Mesendoderm (in vitro differentiated cells): ENCODE measurements at regions not wholly inside any gene's neighbourhood (a gene's known extent, or its start where the extent isn't known, plus 50 kb on each side); places are given as distances from the start of the nearest gene placed in this dataset.
A peak's percentile ranks its signal among the peaks of the same experiment; 100 is the strongest.

Experiments
- DNase-seq: peaks from one replicate; pipeline ENCODE4 v3.0.0; 2013
- H2AK5ac ChIP-seq: 2 replicates; pipeline ENCODE4 v1.6.1; 2013; ENCODE audit warnings: low read length, inconsistent platforms
- H2BK120ac ChIP-seq: 2 replicates; pipeline ENCODE4 v1.6.1; 2013; ENCODE audit warnings: low read depth, mild to moderate bottlenecking, low read length, moderate library complexity, mixed read lengths
- H2BK15ac ChIP-seq: replicated peaks from 2 replicates; pipeline ENCODE4 v1.6.1; 2013; ENCODE audit warnings: low read depth, mild to moderate bottlenecking, moderate library complexity
- H2BK5ac ChIP-seq: 2 replicates; pipeline ENCODE4 v1.6.1; 2013; ENCODE audit warnings: low read length, inconsistent platforms
- H3K18ac ChIP-seq: 2 replicates; pipeline ENCODE4 v1.6.1; 2013; ENCODE audit warnings: mild to moderate bottlenecking, low read length, mixed read lengths
- H3K23ac ChIP-seq: one replicate; pipeline ENCODE4 v1.6.1; 2013; ENCODE audit warnings: low read length
- H3K27ac ChIP-seq: 2 replicates; pipeline ENCODE4 v1.5.1; 2013; ENCODE audit warnings: low read depth, mild to moderate bottlenecking, inconsistent platforms, low read length, moderate library complexity
- H3K27me3 ChIP-seq: 2 replicates; pipeline ENCODE4 v1.6.1; 2013; ENCODE audit warnings: low read length, control low read depth, mild to moderate bottlenecking, inconsistent platforms; ENCODE audit not compliant: insufficient read depth, poor library complexity
- H3K36me3 ChIP-seq: 2 replicates; pipeline ENCODE4 v1.6.1; 2013; ENCODE audit warnings: low read length, inconsistent platforms; ENCODE audit not compliant: control insufficient read depth, insufficient read depth
- H3K4ac ChIP-seq: one replicate; pipeline ENCODE4 v1.6.1; 2013; ENCODE audit warnings: low read depth, mild to moderate bottlenecking, low read length, moderate library complexity
- H3K4me1 ChIP-seq: 2 replicates; pipeline ENCODE4 v1.6.1; 2013; ENCODE audit warnings: low read depth, low read length, inconsistent platforms; ENCODE audit not compliant: control insufficient read depth
- H3K4me2 ChIP-seq: 2 replicates; pipeline ENCODE4 v1.6.1; 2013; ENCODE audit warnings: low read length
- H3K4me3 ChIP-seq: 2 replicates; pipeline ENCODE4 v1.5.1; 2013; ENCODE audit warnings: mild to moderate bottlenecking, low read length
- H3K56ac ChIP-seq: one replicate; pipeline ENCODE4 v1.6.1; 2013; ENCODE audit warnings: low read length
- H3K79me1 ChIP-seq: 2 replicates; pipeline ENCODE4 v1.6.1; 2013; ENCODE audit warnings: low read length, inconsistent platforms
- H3K79me2 ChIP-seq: 2 replicates; pipeline ENCODE4 v1.6.1; 2013; ENCODE audit warnings: mild to moderate bottlenecking, low read length; ENCODE audit not compliant: control insufficient read depth, insufficient read depth
- H3K9ac ChIP-seq: 2 replicates; pipeline ENCODE4 v1.6.1; 2013; ENCODE audit warnings: low read length, inconsistent platforms
- H4K5ac ChIP-seq: one replicate; pipeline ENCODE4 v1.6.1; 2013; ENCODE audit warnings: low read length
- H4K8ac ChIP-seq: one replicate; pipeline ENCODE4 v1.6.1; 2013; ENCODE audit warnings: low read depth, mild to moderate bottlenecking, control low read depth, low read length, moderate library complexity
- WGBS: extraction: QIAGEN DNeasy Blood & Tissue Kit; methylation state at CpG from one replicate; pipeline ENCODE4 v1.1.7; 2013; ENCODE audit warnings: low lambda C conversion rate, missing lambda C conversion rate; ENCODE audit not compliant: insufficient coverage; ENCODE audit errors: extremely low coverage; 5-methylcytosine and 5-hydroxymethylcytosine counted together

DNA sequence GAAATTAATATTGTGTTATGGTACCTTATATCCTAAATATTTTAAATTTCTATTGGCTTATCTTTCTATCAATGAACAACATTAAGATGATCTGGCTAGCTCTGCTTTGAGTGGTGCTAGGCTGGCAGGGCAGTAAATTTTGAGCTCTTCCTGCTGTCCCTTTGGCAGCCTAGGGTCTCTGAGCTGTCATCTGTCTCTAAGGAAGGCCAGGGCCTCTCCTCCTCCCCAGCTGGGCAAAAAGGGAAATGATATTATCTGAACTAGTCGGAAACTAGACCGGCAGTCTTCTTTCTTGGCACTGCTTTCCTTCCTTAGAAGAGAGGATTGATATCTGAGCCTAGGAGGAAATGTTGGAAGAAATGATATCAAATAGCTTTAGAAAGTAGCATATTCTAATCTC is 176.7 kb upstream of the BTBD3 start:
- WGBS = no CpG with 5 or more reads among the region's 2 CpGs
- Histone ChIP-seq H3K36me3 (no peaks in the 10 kb centered on the region), H3K56ac (no peak overlapping the region), H3K79me2 (no peaks in the 10 kb centered on the region), H3K4ac (no peak overlapping the region), H3K79me1 (no peaks in the 10 kb centered on the region), H4K5ac (no peak overlapping the region), H2BK120ac (no peak overlapping the region), H2BK15ac (no peak overlapping the region), H4K8ac (no peak overlapping the region), H3K23ac (no peak overlapping the region), H2AK5ac (no peak overlapping the region), H3K4me3 (no peak overlapping the region), H2BK5ac (no peak overlapping the region), H3K9ac (no peak overlapping the region), H3K4me2 (no peak overlapping the region), H3K18ac (no peak overlapping the region), H3K4me1 (no peaks in the 10 kb centered on the region), H3K27me3 (no peaks in the 10 kb centered on the region), H3K27ac (no peak overlapping the region)
- no peak for DNase-seq

- DNase-seq = no peak
Observed at GRCh38 chr20:11745145-11745544, 172.5 kb upstream of the BTBD3 start.

GRCh38 chr20:11748436-11748835 is 169.3 kb upstream of the BTBD3 start:
- Histone ChIP-seq H3K36me3 (no peaks in the 10 kb centered on the region), H4K5ac (no peak overlapping the region), H3K27me3 (no peaks in the 10 kb centered on the region), H3K23ac (no peak overlapping the region), H3K79me1 (no peaks in the 10 kb centered on the region), H3K27ac (no peak overlapping the region), H4K8ac (no peak overlapping the region), H3K18ac (no peak overlapping the region), H3K4ac (no peak overlapping the region), H3K4me3 (no peak overlapping the region), H3K4me1 (no peaks in the 10 kb centered on the region), H3K4me2 (no peak overlapping the region), H3K56ac (no peak overlapping the region), H3K9ac (no peak overlapping the region), H2AK5ac (no peak overlapping the region), H2BK120ac (no peak overlapping the region), H2BK5ac (no peak overlapping the region), H2BK15ac (no peak overlapping the region), H3K79me2 (no peaks in the 10 kb centered on the region)
- no CpG with 5 or more reads among the region's 2 CpGs for WGBS
- DNase-seq = no peak

More at GRCh38 chr20:11745145-11745544, 172.5 kb upstream of the BTBD3 start:
- Histone ChIP-seq H2BK15ac (no peak overlapping the region), H3K56ac (no peak overlapping the region), H4K5ac (no peak overlapping the region), H3K4me2 (no peak overlapping the region), H3K4me1 (no peaks in the 10 kb centered on the region), H4K8ac (no peak overlapping the region), H2BK120ac (no peak overlapping the region), H3K4me3 (no peak overlapping the region), H3K79me1 (no peaks in the 10 kb centered on the region), H3K18ac (no peak overlapping the region), H3K23ac (no peak overlapping the region), H3K9ac (no peak overlapping the region), H2AK5ac (no peak overlapping the region), H3K27me3 (no peaks in the 10 kb centered on the region), H2BK5ac (no peak overlapping the region), H3K4ac (no peak overlapping the region), H3K36me3 (no peaks in the 10 kb centered on the region), H3K27ac (no peak overlapping the region), H3K79me2 (no peaks in the 10 kb centered on the region)
- no CpG with 5 or more reads among the region's 1 CpG for WGBS

DNA sequence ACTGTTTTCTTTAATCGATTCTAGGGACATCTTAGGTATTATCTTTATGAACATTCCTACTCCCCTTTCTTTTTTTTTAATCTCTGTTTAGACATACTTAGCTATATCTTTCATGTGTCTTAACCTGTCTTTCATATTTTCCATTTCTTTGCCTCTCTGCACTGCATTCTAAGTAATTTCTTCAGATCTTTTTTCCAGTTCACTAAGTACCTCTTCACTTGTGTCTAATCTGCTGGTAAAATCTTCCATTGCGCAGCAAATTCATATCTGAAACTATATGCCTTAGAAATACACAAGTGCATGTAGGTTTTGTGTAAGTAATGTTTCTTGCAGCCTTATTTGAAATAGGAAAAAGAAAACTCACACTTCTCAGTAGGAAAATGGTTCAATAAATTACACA is 165.4 kb upstream of the BTBD3 start:
- no peak overlapping the region for H2BK5ac ChIP-seq
- no peak overlapping the region for H3K4ac ChIP-seq
- WGBS = no CpG with 5 or more reads among the region's 2 CpGs
- H3K18ac ChIP-seq = no peak overlapping the region
- H3K79me2 ChIP-seq = no peaks in the 10 kb centered on the region
- no peak overlapping the region for H2BK120ac ChIP-seq
- H3K4me2 ChIP-seq = no peak overlapping the region
- no peaks in the 10 kb centered on the region for H3K27me3 ChIP-seq
- H3K27ac ChIP-seq = no peak overlapping the region
- no peak overlapping the region for H3K56ac ChIP-seq
- H3K23ac ChIP-seq = no peak overlapping the region
- H4K5ac ChIP-seq = no peak overlapping the region
- no peaks in the 10 kb centered on the region for H3K79me1 ChIP-seq
- no peak overlapping the region for H3K4me3 ChIP-seq
- H3K36me3 ChIP-seq = no peaks in the 10 kb centered on the region
- no peak overlapping the region for H2BK15ac ChIP-seq
- no peaks in the 10 kb centered on the region for H3K4me1 ChIP-seq
- no peak overlapping the region for H3K9ac ChIP-seq
- DNase-seq = no peak
- no peak overlapping the region for H4K8ac ChIP-seq
- no peak overlapping the region for H2AK5ac ChIP-seq

DNA sequence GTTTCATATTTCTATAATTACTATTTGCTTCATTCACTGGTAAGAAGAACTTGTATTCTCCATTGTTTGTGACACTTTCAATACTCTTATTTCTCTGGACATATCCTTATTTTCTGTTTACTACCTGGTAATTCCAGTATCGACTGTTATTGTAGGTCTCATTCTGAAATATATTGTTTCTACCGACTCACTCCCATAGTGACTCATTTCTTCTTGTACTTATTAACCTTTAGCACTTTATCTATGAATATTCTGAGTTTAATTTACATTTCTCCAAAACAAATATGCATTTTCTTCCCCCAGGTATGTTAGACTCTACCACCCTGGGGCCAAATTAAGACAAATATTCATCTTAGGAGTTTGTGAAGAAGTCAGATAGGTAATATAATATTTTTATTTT is 164.5 kb upstream of the BTBD3 start:
- DNase-seq = no peak
- H3K4me2 ChIP-seq = no peak overlapping the region
- H2AK5ac ChIP-seq = no peak overlapping the region
- H3K36me3 ChIP-seq = no peaks in the 10 kb centered on the region
- H4K8ac ChIP-seq = no peak overlapping the region
- no peak overlapping the region for H3K18ac ChIP-seq
- H2BK15ac ChIP-seq = no peak overlapping the region
- no peak overlapping the region for H3K9ac ChIP-seq
- H3K4me3 ChIP-seq = no peak overlapping the region
- H3K79me2 ChIP-seq = no peaks in the 10 kb centered on the region
- no peaks in the 10 kb centered on the region for H3K4me1 ChIP-seq
- no peak overlapping the region for H3K23ac ChIP-seq
- H3K79me1 ChIP-seq = no peaks in the 10 kb centered on the region
- WGBS = no CpG with 5 or more reads among the region's 2 CpGs
- no peak overlapping the region for H3K27ac ChIP-seq
- no peak overlapping the region for H2BK120ac ChIP-seq
- H2BK5ac ChIP-seq = no peak overlapping the region
- H4K5ac ChIP-seq = no peak overlapping the region
- no peak overlapping the region for H3K4ac ChIP-seq
- no peak overlapping the region for H3K56ac ChIP-seq
- H3K27me3 ChIP-seq = no peaks in the 10 kb centered on the region

GRCh38 chr20:11754451-11754850 is 163.2 kb upstream of the BTBD3 start:
- H3K4me1 ChIP-seq = no peaks in the 10 kb centered on the region
- H3K9ac ChIP-seq = no peak overlapping the region
- no peak overlapping the region for H2AK5ac ChIP-seq
- no peak overlapping the region for H2BK120ac ChIP-seq
- H3K23ac ChIP-seq = no peak overlapping the region
- peak; percentile 33 for DNase-seq
- H2BK5ac ChIP-seq = no peak overlapping the region
- no peak overlapping the region for H3K18ac ChIP-seq
- H3K27me3 ChIP-seq = no peaks in the 10 kb centered on the region
- no CpG with 5 or more reads among the region's 4 CpGs for WGBS
- no peaks in the 10 kb centered on the region for H3K79me1 ChIP-seq
- H4K8ac ChIP-seq = no peak overlapping the region
- H3K79me2 ChIP-seq = no peaks in the 10 kb centered on the region
- H3K36me3 ChIP-seq = no peaks in the 10 kb centered on the region
- no peak overlapping the region for H3K4ac ChIP-seq
- H3K56ac ChIP-seq = no peak overlapping the region
- no peak overlapping the region for H4K5ac ChIP-seq
- no peak overlapping the region for H2BK15ac ChIP-seq
- no peak overlapping the region for H3K4me3 ChIP-seq
- no peak overlapping the region for H3K4me2 ChIP-seq
- no peak overlapping the region for H3K27ac ChIP-seq
